RPMI8226 (cell line): ENCODE measurements at regions not wholly inside any gene's neighbourhood (a gene's known extent, or its start where the extent isn't known, plus 50 kb on each side); places are given as distances from the start of the nearest gene placed in this dataset.

ENCODE experiments used
- DNase-seq: peaks from one replicate; pipeline ENCODE4 v3.0.0-alpha.2; 2015

GRCh38 chr20:50301712-50302111 is 111.1 kb downstream of the CEBPB start:
- no peak for DNase-seq

DNA sequence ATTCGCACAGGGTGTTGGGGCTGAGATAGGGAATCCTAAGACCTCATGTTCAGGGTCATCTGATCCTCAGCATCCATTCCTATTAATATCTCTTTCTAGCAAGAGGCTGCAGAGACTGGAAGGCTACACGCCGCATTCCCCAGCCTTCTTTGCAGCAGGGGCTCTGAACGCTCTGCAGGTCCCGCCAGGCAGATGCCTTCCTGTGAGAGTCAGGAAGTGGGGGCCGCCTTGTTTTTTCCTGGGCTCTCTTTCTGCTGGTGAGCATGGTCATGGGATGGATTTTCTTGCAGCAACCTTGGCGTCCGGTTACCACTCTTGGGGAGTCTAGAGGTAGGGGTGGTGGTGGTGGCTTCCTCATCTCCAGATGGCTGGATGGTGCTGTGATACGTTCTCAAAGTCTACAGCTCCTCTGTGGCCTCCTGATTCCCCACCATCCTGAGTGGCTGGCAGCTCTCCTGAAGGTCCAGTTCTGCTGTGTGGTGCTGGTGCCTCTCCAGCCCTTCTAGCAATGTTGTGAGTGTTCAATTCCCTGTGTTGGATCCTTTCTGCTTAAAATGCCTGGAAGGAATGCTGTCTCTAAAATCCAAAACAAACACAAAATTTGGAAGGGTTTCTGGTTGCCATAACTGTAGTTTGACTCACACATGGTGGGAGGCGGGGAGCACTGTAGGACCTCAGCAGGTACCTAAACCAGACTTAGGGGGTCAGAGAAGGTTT is 111.9 kb downstream of the CEBPB start:
- DNase-seq = no peak

DNA sequence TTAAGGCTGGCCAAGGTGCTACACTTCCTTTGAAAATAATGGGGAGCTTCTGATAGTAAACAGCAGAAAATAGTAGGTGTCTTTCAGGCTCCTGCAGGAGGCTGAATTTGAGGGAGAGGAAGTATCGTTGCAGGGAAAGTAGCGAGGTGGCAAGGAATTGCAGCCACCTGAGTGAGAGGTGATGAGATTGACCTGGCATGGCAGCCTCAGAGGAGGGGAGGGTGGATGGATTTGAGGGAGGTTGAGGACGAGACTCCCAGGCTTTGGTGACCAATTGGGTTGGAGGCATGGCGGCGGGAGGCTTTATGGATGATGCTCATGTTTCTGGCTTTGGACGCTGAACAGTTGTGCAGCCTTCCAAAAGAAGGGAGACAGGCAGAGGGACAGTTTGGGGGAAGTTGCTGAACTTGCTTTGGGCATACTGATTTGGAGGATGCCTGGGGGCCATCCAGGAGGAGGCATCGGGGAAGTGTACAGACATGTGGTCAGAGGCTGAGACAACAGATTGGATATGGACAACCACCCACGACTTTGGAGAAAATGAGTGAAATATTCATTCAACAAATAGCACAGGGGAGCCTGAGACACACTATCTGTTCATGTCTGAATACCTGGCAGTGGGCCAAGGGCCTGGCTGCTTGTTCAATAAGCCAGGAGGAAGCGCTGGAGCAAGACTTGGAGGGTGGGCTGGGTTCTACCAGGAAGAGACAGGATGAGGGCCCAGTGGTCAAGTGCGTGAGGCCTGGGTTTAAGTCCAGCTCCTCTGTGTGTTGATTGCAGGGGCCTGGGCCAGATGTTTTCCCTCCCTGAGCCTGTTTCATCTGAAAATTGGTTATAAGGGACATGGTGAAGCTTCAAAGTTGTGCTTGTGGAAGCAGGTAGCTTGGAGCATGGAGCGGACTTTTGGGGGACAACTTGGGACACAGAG is 113.2 kb downstream of the CEBPB start:
- peak; percentile 47 for DNase-seq

DNA sequence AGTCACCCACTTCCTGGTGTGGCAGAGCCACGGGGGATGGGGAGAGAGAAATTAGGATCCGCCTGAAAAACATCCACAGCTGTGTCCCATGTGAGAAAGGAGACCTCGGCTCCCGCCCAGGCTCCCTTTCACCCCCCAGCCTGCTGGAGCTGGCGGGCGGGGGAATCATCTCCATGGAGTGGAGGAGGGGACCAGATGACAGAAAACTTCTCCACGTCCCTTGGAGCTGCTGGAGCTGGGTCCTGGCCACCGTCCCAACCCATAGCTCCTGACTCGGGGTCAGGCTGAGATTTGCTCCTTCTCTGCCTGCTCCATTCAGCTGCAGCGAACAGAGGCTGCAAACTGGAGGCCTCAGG is 113.8 kb downstream of the CEBPB start:
- no peak for DNase-seq

- DNase-seq = no peak
Observed at GRCh38 chr20:50304923-50305635, 114.4 kb downstream of the CEBPB start.

DNA sequence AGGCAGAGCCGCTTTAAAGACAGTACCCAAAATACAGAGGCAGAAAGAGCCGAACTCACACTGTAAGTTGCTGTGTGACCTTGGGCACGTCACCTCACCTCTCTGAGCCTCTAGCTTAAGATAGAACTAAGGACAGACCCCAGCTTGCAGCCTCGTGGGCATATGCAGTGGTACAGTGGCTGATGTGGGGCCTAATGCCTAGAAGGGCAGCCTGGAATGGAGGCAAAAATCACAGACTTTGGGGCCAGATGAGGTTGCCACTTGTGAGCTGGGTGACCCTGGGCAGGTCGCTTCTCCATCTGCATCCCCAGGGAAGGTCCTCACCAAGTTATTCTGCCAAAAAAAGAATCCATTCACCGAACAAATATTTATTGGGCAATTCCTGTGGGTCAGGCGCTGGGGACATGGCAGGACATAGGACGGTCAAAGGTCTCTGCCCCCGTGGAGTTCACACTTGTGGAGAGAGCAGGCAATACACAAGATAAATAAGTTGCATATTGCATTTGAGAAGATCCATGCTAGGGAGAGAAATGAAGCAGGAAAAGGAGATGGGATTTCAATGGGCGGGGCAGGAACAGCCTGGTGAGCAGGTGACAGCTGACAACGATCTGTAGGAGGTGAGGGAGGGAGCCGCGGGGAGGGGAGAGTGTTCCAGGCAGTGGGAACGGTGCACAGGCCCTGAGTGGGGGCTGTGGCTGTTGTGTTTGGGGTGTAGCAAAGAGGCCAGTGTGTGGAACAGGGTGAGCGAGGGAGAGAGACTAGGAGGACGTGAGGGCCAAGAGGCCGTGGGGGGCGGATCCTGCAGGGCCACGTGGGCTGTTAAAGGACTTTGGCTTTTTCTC is 115.2 kb downstream of the CEBPB start:
- no peak for DNase-seq

DNA sequence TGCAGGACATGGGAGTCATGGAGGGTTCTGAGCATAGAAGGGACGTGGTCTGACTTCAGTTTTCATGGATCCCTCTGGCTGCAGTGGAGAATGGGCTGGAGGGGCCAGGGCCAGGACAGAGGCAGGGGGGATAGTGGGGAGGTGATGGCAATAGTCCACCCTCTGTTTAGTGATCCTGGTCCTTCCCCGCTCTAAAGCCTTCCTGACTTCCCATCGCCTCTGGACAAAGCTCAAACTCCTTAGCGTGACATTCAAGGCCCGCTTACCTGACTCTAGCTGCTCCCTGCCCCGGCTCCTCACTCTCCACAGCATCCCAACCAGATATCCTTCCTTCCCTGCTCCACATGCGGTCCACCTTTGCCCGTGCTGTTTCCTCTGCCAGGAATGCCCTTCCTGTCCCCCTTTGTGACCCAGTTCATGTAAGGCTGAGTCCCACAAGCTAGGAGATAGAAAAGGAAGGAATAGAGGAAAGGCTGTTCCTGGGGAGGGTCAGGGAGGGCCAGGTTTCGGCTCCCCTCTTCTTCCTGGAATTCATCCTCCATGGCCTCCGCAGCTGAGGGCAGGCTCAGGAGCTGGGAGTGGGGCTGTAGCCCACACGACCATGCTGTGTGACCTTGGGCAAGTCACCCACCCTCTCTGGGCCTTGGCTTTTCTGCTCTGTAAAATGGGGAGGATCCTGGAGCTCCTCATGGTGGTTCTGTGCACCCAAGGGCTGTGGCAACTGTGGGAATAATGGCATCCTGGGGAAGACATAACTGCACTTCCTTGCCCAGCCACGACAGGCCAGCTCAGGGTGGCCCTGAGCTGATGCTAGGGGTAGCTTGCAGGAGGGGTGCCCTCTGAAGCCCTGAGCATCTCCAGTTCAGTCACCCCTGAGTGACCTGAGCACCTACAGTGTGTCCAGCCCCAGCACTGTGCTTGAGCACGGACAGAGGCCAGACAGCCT is 116.1 kb downstream of the CEBPB start:
- no peak for DNase-seq

DNA sequence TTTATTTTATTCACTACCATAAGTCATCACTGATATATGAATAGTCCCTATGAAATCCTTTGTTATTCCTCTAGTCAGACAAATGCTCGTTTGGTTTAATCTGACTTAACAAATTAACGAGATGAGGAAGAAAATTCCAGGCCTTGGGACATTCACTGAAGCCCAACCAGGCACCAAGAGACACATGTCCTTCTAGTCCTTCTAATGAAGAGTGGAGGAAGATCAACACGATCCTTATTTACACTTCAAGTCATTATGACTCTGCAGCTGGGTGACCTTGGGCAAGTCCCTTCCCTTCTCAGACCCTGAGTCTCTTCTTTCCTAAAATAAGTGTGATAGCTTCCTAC is 117.5 kb downstream of the CEBPB start:
- no peak for DNase-seq

GRCh38 chr20:50308513-50309279 is 118.1 kb downstream of the CEBPB start:
- DNase-seq = no peak

DNA sequence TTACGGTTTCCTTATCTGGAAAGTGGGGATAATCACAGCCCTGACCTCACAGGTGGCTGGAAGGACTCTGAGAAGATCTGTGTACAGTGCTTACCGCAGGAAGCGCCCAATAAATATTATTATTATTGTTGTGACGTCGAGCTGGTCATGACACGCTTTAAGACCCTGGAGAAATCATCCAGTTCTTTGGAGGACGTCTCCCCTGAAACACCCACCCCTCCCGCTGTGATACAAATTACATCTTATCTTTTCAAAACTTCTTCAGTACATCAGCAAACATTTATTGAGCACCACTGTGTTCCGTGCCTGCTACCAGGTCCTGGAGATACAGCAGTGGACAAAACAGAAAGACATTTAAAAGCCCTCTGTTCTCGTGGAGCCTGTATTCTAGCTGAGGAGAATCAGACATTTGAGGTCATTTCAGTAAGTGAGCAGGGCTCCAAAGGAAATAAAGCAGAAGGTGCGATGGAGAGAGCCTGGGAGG is 118.7 kb downstream of the CEBPB start:
- no peak for DNase-seq

DNA sequence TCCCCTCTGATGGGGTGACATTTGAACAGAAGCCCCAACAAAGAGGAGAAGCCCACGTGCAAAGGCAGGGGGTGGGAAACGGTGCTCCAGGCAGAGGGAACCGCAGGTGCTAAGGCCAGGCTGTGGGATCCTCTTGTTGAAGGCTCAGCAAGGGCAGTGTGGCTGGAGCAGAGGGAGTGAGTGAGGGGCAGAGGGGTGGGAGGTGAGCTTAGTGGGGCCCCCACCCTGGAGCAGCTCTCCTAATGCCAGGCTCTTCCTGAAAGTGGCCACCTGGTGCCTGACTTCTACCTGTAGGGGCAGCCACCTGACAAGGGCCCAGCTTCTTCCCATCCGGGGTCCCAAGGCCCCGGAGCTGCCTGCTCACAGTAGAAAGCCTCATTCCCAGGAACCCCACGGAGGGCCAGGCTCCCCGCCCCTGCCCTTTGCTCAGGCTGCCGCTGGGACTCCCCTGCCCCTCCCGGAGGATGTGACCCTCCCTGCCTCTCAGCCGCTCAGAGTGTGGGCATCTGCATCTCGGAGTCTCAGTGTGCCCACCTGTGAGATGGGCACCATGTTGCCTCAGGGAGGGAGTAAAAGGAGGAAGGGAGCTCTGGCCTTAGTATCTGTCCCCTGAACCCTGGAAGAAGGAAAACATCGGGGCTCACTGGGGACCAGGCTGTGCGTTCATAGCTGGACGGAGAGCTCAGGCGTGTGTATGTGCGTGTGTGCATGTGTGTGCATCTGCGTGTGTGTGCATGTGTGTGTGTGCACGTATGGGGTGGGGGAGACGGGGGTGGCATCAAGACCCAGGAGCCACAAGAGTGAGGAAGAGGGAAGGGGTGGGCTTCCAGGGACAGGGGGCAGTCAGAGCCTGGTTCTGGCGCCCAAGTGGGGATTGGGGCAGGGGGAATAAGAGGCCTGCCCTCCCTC is 119.4 kb downstream of the CEBPB start:
- no peak for DNase-seq

GRCh38 chr20:50310673-50311051 is 120.0 kb downstream of the CEBPB start:
- DNase-seq = no peak

GRCh38 chr20:50311308-50312001 is 120.8 kb downstream of the CEBPB start:
- no peak for DNase-seq

DNA sequence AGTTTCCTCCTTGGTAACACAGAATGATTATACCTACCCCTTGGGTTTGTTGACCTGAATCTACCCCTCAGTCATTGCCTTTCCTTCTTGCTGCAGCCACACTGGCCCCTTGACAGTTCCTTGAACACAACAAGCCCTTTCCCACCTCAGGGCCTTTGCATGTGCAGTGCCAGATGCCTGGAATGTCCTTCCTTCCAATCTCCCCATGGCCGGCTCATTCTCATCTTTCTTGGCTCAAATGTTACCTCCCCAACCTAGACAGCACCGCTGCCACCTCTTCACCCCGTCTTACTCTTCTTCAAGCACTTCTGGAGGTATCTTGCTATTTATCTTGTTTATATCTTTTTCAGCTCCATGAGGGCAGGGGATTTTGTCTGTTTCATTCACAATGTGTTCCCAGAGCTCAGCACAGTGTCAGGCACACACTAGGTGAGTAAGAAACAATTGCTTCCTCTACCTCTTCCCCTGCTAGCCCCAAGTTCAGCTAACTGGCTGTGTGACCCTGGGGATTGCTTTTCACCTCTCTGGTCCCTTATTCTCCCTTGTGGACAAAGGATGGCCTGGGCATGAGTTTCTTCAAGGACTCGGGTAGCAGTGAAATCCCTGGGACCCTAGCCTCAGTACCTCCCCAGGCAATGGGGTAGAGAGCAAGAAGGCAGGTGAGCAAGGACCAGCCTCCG is 121.5 kb downstream of the CEBPB start:
- DNase-seq = no peak

- DNase-seq = no peak
Observed at GRCh38 chr20:50312682-50313521, 122.3 kb downstream of the CEBPB start.

- no peak for DNase-seq
Observed at GRCh38 chr20:50313522-50313820, 122.8 kb downstream of the CEBPB start.

DNA sequence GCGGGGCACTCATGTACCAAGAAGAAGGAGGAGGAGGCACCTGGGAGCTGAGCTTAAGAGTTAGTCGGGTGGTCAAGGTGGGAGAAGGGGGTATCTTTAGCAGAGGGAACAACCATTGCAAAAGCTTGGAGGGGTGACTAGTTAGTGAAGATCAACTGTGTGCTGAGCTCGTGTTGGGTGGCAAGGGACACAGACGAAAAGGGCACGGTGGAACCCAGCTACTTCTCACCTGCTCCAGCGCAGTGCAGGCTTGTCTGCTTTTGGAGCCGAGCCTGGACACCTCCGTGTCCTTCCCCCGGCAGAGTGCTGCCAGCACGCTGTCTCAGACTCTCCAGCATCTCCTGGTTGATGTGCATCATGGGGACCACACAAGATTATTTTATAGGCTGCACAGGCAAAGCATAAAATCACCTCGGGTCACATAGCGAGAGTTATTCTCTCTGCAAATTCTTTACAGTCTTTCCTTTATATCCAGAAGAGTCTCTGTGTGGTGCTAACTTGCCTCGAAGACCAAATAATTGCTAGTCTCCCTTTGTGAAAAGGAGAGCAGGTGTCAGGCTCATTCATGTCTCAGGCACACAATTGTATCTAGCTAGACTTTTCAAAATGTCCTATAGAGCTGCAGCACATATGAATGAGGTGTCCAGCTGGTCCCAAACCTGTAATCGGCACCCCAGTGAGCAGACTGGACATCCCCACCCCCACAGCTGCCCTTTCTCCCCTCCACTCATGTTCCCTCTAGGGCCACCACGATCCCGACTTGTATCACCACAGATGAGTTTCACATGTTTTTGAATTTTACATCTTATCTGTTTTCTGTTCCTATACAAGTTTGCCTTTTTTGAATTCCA is 123.4 kb downstream of the CEBPB start:
- no peak for DNase-seq
